Liver (tissue), 3 donors: ENCODE measurements at regions not wholly inside any gene's neighbourhood (a gene's known extent, or its start where the extent isn't known, plus 50 kb on each side); places are given as distances from the start of the nearest gene placed in this dataset.

Experiments used
- HNF4A ChIP-seq, 2 donors: conservative IDR thresholded peaks; 2 replicates each; pipeline ENCODE4 v1.6.1; 2016; ENCODE audit warnings: antibody characterized with exemption in 2 of 2, mild to moderate bottlenecking in 2 of 2
- JUND ChIP-seq, 2 donors: IDR thresholded peaks; 2 replicates each; pipeline ENCODE4 v1.6.1; 2016; ENCODE audit warnings: antibody characterized with exemption in 2 of 2
- MAX ChIP-seq: IDR thresholded peaks from 2 replicates; pipeline ENCODE4 v1.6.1; 2016; ENCODE audit warnings: antibody characterized with exemption
- NR2F2 ChIP-seq: IDR thresholded peaks from 2 replicates; pipeline ENCODE4 v1.6.1; 2016; ENCODE audit warnings: antibody characterized with exemption
- RAD21 ChIP-seq, 2 donors: IDR thresholded peaks; 2 replicates each; pipeline ENCODE4 v1.6.1; 2016; ENCODE audit warnings: antibody characterized with exemption in 2 of 2, mild to moderate bottlenecking in 2 of 2
- REST ChIP-seq: IDR thresholded peaks from 2 replicates; pipeline ENCODE4 v1.6.1; 2016; ENCODE audit warnings: antibody characterized with exemption, mild to moderate bottlenecking
- SP1 ChIP-seq: IDR thresholded peaks from 2 replicates; pipeline ENCODE4 v1.6.1; 2018; ENCODE audit warnings: antibody characterized with exemption, mild to moderate bottlenecking
- YY1 ChIP-seq: IDR thresholded peaks from 2 replicates; pipeline ENCODE4 v1.6.1; 2016; ENCODE audit warnings: antibody characterized with exemption, mild to moderate bottlenecking
- TF ChIP-seq, protein P1 (sequence below): fragments of 150-350 bp; IDR thresholded peaks from 2 replicates; pipeline ENCODE4 v1.5.1; 2017; ENCODE audit warnings: improper control_type of control experiment, low read depth, low read length; ENCODE audit not compliant: missing input control
- TF ChIP-seq, protein P2 (sequence below): IDR thresholded peaks from 2 replicates; pipeline ENCODE4 v1.6.1; 2016; ENCODE audit warnings: antibody characterized with exemption
- TF ChIP-seq, protein P3 (sequence below): IDR thresholded peaks from 2 replicates; pipeline ENCODE4 v1.6.1; 2016; ENCODE audit warnings: antibody characterized with exemption
- donor health status: healthy.
- donor health status: healthy.

DNA sequence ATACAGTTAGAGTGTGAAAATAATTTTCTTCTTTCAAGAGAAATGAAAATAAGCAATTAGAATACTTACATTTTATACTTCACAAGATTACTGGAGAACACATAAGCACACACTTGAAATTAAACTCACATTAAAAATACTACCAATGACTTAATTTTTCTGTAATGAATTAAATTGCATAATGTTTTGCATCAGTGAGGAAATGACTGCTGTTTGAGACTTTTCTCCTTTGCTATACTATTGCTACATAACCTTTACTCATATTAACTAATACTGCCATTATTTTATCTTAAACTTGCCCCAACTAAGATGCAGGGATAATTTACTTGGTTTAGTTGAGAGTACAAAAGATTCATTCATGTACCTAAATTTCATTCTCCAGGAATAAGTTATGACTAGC is 590.9 kb downstream of the ARAP2 start:
- TF ChIP-seq, protein P1, sequence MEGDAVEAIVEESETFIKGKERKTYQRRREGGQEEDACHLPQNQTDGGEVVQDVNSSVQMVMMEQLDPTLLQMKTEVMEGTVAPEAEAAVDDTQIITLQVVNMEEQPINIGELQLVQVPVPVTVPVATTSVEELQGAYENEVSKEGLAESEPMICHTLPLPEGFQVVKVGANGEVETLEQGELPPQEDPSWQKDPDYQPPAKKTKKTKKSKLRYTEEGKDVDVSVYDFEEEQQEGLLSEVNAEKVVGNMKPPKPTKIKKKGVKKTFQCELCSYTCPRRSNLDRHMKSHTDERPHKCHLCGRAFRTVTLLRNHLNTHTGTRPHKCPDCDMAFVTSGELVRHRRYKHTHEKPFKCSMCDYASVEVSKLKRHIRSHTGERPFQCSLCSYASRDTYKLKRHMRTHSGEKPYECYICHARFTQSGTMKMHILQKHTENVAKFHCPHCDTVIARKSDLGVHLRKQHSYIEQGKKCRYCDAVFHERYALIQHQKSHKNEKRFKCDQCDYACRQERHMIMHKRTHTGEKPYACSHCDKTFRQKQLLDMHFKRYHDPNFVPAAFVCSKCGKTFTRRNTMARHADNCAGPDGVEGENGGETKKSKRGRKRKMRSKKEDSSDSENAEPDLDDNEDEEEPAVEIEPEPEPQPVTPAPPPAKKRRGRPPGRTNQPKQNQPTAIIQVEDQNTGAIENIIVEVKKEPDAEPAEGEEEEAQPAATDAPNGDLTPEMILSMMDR, result no peak
- TF ChIP-seq REST (no peak), MAX (no peak), HNF4A (conservative IDR thresholded peaks at IDR 0.05) (no peak), JUND (IDR thresholded peaks at IDR 0.05) (no peak), SP1 (no peak), RAD21 (IDR thresholded peaks at IDR 0.05) (no peak), NR2F2 (no peak), YY1 (no peak)
- TF ChIP-seq, protein P2, sequence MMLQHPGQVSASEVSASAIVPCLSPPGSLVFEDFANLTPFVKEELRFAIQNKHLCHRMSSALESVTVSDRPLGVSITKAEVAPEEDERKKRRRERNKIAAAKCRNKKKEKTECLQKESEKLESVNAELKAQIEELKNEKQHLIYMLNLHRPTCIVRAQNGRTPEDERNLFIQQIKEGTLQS, result no peak
- TF ChIP-seq, protein P3, sequence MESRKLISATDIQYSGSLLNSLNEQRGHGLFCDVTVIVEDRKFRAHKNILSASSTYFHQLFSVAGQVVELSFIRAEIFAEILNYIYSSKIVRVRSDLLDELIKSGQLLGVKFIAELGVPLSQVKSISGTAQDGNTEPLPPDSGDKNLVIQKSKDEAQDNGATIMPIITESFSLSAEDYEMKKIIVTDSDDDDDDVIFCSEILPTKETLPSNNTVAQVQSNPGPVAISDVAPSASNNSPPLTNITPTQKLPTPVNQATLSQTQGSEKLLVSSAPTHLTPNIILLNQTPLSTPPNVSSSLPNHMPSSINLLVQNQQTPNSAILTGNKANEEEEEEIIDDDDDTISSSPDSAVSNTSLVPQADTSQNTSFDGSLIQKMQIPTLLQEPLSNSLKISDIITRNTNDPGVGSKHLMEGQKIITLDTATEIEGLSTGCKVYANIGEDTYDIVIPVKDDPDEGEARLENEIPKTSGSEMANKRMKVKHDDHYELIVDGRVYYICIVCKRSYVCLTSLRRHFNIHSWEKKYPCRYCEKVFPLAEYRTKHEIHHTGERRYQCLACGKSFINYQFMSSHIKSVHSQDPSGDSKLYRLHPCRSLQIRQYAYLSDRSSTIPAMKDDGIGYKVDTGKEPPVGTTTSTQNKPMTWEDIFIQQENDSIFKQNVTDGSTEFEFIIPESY, result no peak
